SIG-M5 (cell line): ENCODE measurements at regions not wholly inside any gene's neighbourhood (a gene's known extent, or its start where the extent isn't known, plus 50 kb on each side); places are given as distances from the start of the nearest gene placed in this dataset.

Experiments
- DNase-seq: peaks from one replicate; lab custom pipeline; 2025; lab: John Stamatoyannopoulos, UW

GRCh38 chr13:99892866-99893504 is 78.6 kb downstream of the ZIC5 start:
- no peak for DNase-seq

- DNase-seq, result no peak
Observed at GRCh38 chr13:99892196-99892613, 79.4 kb downstream of the ZIC5 start.

- no peak for DNase-seq
Observed at GRCh38 chr13:99886706-99887105, 84.9 kb downstream of the ZIC5 start.

- DNase-seq, result no peak
Observed at GRCh38 chr13:99884913-99885312, 86.7 kb downstream of the ZIC5 start.

- no peak for DNase-seq
Observed at GRCh38 chr13:99883805-99884204, 87.8 kb downstream of the ZIC5 start.

- no peak for DNase-seq
Observed at GRCh38 chr13:99878921-99879610, 92.5 kb downstream of the ZIC5 start.

GRCh38 chr13:99876651-99877050 is 94.9 kb downstream of the ZIC5 start:
- DNase-seq, result no peak

- DNase-seq, result no peak
Observed at GRCh38 chr13:99875391-99875790, 96.2 kb downstream of the ZIC5 start.

- DNase-seq, result no peak
Observed at GRCh38 chr13:99873832-99874430, 97.6 kb downstream of the ZIC5 start.

GRCh38 chr13:99873141-99873540 is 98.4 kb downstream of the ZIC5 start:
- no peak for DNase-seq

- no peak for DNase-seq
Observed at GRCh38 chr13:99871249-99871898, 100.2 kb downstream of the ZIC5 start.

GRCh38 chr13:99870541-99870940 is 101.0 kb downstream of the ZIC5 start:
- DNase-seq, result no peak

- no peak for DNase-seq
Observed at GRCh38 chr13:99869830-99870229, 101.7 kb downstream of the ZIC5 start.

- DNase-seq, result no peak
Observed at GRCh38 chr13:99868767-99869166, 102.8 kb downstream of the ZIC5 start.

- DNase-seq, result no peak
Observed at GRCh38 chr13:99867535-99868257, 103.9 kb downstream of the ZIC5 start.

- DNase-seq, result no peak
Observed at GRCh38 chr13:99866781-99867180, 104.8 kb downstream of the ZIC5 start.

GRCh38 chr13:99865420-99865930 is 106.1 kb downstream of the ZIC5 start:
- DNase-seq, result no peak

GRCh38 chr13:99864627-99864990 is 107.0 kb downstream of the ZIC5 start:
- DNase-seq, result no peak

GRCh38 chr13:99863789-99864626 is 107.6 kb downstream of the ZIC5 start:
- DNase-seq, result no peak

GRCh38 chr13:99862244-99862643 is 109.3 kb downstream of the ZIC5 start:
- no peak for DNase-seq

- no peak for DNase-seq
Observed at GRCh38 chr13:99861771-99862170, 109.8 kb downstream of the ZIC5 start.
